A549 (cell line): ENCODE measurements at regions not wholly inside any gene's neighbourhood (a gene's known extent, or its start where the extent isn't known, plus 50 kb on each side); places are given as distances from the start of the nearest gene placed in this dataset.
A peak's percentile ranks its signal among the peaks of the same experiment; 100 is the strongest.

Experiments used
- ATAC-seq, 2 experiments: fragments of 200-7000 bp in 1 of 2; fragments of >200 bp in 1 of 2; cut with Nextera tagmentation in 1 of 2; cut with Tn5 transposase in 1 of 2; 3 replicates each; pipeline versions ENCODE4 v1.8.0 to v1.9.1; 2018 to 2020; ENCODE audit warnings: mild to moderate bottlenecking in 1 of 2, moderate library complexity in 1 of 2
- CTCF ChIA-PET: fragments of 300-600 bp; sonication (Branson Sonifier 250); formaldehyde crosslinking; extraction: SDS; loops from one replicate; lab custom pipeline; 2021; ENCODE audit warnings: antibody characterized with exemption, inconsistent platforms; lab: Yijun Ruan, JAX
- POLR2A ChIA-PET: fragments of 350-600 bp; formaldehyde crosslinking; extraction: SDS; loops from one replicate; lab custom pipeline; 2021; ENCODE audit warnings: antibody characterized with exemption, inconsistent platforms; lab: Yijun Ruan, JAX
- DNase-seq, 2 experiments: peaks; one replicate each; pipeline versions ENCODE4 v3.0.0 to v3.0.0-alpha.2; 2011 to 2016; ENCODE audit warnings: low read depth in 1 of 2, low spot score in 1 of 2
- FAIRE-seq: peaks from 2 replicates; lab custom pipeline; 2011; peaks lifted over from hg19 to GRCh38; lab: Jason Lieb, UNC
- H3K27ac ChIP-seq, 2 experiments: fragments of >200 bp; sonication (Bioruptor Twin); formaldehyde crosslinking; 3 replicates each; pipeline ENCODE4 v1.5.1; 2016 to 2017
- H3K4me1 ChIP-seq: fragments of >200 bp; sonication (Bioruptor Twin); formaldehyde crosslinking; 3 replicates; pipeline ENCODE4 v1.6.1; 2016
- H3K4me2 ChIP-seq: fragments of >200 bp; sonication (Bioruptor Twin); formaldehyde crosslinking; 3 replicates; pipeline ENCODE4 v1.6.1; 2016
- H3K4me3 ChIP-seq: fragments of >200 bp; sonication (Bioruptor Twin); formaldehyde crosslinking; 3 replicates; pipeline ENCODE4 v1.5.1; 2016
- H3K9me3 ChIP-seq: fragments of >200 bp; sonication (Bioruptor Twin); formaldehyde crosslinking; 3 replicates; pipeline ENCODE4 v1.6.1; 2016
- BHLHE40 ChIP-seq: IDR thresholded peaks from 2 replicates; pipeline ENCODE4 v1.6.1; 2012; ENCODE audit warnings: low read depth, low read length, inconsistent platforms
- CBX2 ChIP-seq: fragments of 200-600 bp; sonication (generic); IDR thresholded peaks from 2 replicates; pipeline ENCODE4 v1.6.1; 2016; ENCODE audit warnings: low read depth, mild to moderate bottlenecking, borderline replicate concordance
- CEBPB ChIP-seq, 2 experiments: fragments of >200 bp in 1 of 2; sonication (Bioruptor Twin) in 1 of 2; formaldehyde crosslinking in 1 of 2; IDR thresholded peaks; 2 replicates each; pipeline ENCODE4 v1.6.1; 2012 to 2016
- FOSL2 ChIP-seq, 2 experiments: fragments of 450-650 bp in 1 of 2; fragments of >200 bp in 1 of 2; sonication (Bioruptor Twin) in 1 of 2; formaldehyde crosslinking; IDR thresholded peaks; 2 replicates each; pipeline versions ENCODE4 v1.5.0 to v1.6.1; 2016 to 2020; ENCODE audit warnings: mild to moderate bottlenecking in 1 of 2, moderate library complexity in 1 of 2
- HEYL ChIP-seq: fragments of 250-450 bp; sonication (Bioruptor Pico); IDR thresholded peaks from 2 replicates; pipeline ENCODE4 v1.8.0; 2021; ENCODE audit warnings: mild to moderate bottlenecking, moderate library complexity
- HOXA7 ChIP-seq: fragments of 250-450 bp; sonication (Bioruptor Pico); IDR thresholded peaks from 2 replicates; pipeline ENCODE4 v1.5.0; 2020; ENCODE audit warnings: mild to moderate bottlenecking, moderate library complexity
- HOXB5 ChIP-seq: fragments of 250-450 bp; sonication (Bioruptor Pico); IDR thresholded peaks from 2 replicates; pipeline ENCODE4 v1.5.0; 2020; ENCODE audit warnings: mild to moderate bottlenecking, moderate library complexity
- JUN ChIP-seq, 2 experiments: fragments of >200 bp; sonication (Bioruptor Twin); formaldehyde crosslinking; IDR thresholded peaks; 2 replicates in 1 of 2; 3 replicates in 1 of 2; pipeline ENCODE4 v1.6.1; 2016 to 2017
- KDM5A ChIP-seq: fragments of 200-600 bp; sonication (generic); IDR thresholded peaks from 2 replicates; pipeline ENCODE4 v1.6.1; 2016; ENCODE audit warnings: antibody characterized with exemption, mild to moderate bottlenecking
- NR3C1 ChIP-seq: fragments of >200 bp; sonication (Bioruptor Twin); formaldehyde crosslinking; IDR thresholded peaks from 3 replicates; pipeline ENCODE4 v1.6.1; 2017
- RARB ChIP-seq: fragments of 250-450 bp; sonication (Bioruptor Pico); IDR thresholded peaks from 2 replicates; pipeline ENCODE4 v1.8.0; 2021; ENCODE audit warnings: mild to moderate bottlenecking, moderate library complexity
- RCOR1 ChIP-seq: fragments of 150-350 bp; IDR thresholded peaks from 2 replicates; pipeline ENCODE4 v1.6.1; 2014; ENCODE audit warnings: antibody characterized with exemption, low read length, low read depth
- RFX5 ChIP-seq: fragments of 450-650 bp; IDR thresholded peaks from 2 replicates; pipeline ENCODE4 v1.7.1; 2014; ENCODE audit warnings: antibody characterized with exemption, mild to moderate bottlenecking, moderate library complexity
- TP53 ChIP-seq: fragments of 250-450 bp; sonication (Bioruptor Pico); IDR thresholded peaks from 2 replicates; pipeline ENCODE4 v1.5.0; 2021; ENCODE audit warnings: mild to moderate bottlenecking, moderate library complexity
- ZNF302 ChIP-seq: fragments of 250-450 bp; sonication (Bioruptor Pico); IDR thresholded peaks from 2 replicates; pipeline ENCODE4 v1.9.0; 2021; ENCODE audit warnings: inconsistent platforms, mild to moderate bottlenecking, moderate library complexity
- WGBS: methylation state at CpG from one replicate; pipeline ENCODE4 v1.1.6; 2017; ENCODE audit errors: missing lambda C conversion rate; 5-methylcytosine and 5-hydroxymethylcytosine counted together
- TF ChIP-seq, protein P1 (sequence below): fragments of 250-450 bp; sonication (Bioruptor Pico); IDR thresholded peaks from 2 replicates; pipeline ENCODE4 v1.5.0; 2021; ENCODE audit warnings: mild to moderate bottlenecking, moderate library complexity, borderline replicate concordance
- TF ChIP-seq, protein P2 (sequence below): IDR thresholded peaks from 2 replicates; pipeline ENCODE4 v1.6.1; 2012
- TF ChIP-seq, protein P3 (sequence below): IDR thresholded peaks from 2 replicates; pipeline ENCODE4 v1.6.1; 2012; ENCODE audit warnings: low read depth, borderline replicate concordance
- TF ChIP-seq, protein P4 (sequence below): IDR thresholded peaks from 2 replicates; pipeline ENCODE4 v1.6.1; 2012

DNA sequence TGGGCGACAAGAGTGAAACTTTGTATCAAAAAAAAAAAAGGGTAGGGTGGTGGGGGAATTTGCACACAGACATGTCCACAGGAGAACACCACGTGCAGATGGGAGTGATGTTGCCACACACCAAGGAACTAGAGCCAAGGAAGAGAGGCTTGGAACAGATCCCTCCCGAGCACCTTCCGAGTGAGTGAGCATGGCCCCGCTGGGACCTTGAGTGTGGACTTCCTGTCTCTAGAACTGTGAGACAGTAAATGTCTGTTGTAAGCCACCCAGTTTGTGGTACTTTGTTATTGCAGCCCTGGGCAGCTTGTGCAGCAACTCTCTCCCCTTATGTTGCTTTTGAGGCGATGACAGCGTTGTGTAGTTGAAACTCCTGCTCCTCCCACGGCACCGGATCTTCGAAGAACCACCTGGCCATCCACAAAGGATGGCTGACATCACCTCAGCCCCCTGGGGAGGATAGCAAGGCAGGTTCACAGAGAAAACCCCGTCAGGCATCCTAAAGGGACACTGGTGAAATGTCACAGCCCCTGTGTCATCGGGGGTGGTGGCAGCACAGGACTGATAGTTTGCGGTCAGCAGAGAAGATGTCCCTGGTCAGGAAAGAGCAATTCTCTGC lies 54.7 kb upstream of the PLEKHG3 start:
- H3K27ac ChIP-seq = peak overlapping the region; percentile 79 to 93
- H3K4me1 ChIP-seq = peaks cover 66% of the 10 kb centered on the region
- H3K9me3 ChIP-seq = no peaks in the 10 kb centered on the region
- no peak for ATAC-seq
- 86% methylated on average over 13 of the region's 13 CpGs for WGBS
- FAIRE-seq = no peak
- DNase-seq = no peak
- TF ChIP-seq ZNF302 (no peak), TP53 (CRISPR knock-in tag) (no peak), JUN (IDR thresholded peaks at IDR 0.05) (no peak), HOXB5 (CRISPR knock-in tag) (no peak)
- TF ChIP-seq, protein P1, sequence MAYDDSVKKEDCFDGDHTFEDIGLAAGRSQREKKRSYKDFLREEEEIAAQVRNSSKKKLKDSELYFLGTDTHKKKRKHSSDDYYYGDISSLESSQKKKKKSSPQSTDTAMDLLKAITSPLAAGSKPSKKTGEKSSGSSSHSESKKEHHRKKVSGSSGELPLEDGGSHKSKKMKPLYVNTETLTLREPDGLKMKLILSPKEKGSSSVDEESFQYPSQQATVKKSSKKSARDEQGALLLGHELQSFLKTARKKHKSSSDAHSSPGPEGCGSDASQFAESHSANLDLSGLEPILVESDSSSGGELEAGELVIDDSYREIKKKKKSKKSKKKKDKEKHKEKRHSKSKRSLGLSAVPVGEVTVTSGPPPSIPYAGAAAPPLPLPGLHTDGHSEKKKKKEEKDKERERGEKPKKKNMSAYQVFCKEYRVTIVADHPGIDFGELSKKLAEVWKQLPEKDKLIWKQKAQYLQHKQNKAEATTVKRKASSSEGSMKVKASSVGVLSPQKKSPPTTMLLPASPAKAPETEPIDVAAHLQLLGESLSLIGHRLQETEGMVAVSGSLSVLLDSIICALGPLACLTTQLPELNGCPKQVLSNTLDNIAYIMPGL (CRISPR knock-in tag) = no peak
- POLR2A ChIA-PET = interaction anchor here (0.6 to 1.1 kb wide), 2 partner anchors 25 to 109 kb away, joined by 3 read pairs; partner anchors contain the start of gene HSPA2
- CTCF ChIA-PET = interaction anchor here (0.7 to 3.7 kb wide), 4 partner anchors 13 to 219 kb away, joined by 3 to 21 read pairs (median 4); partner anchors contain the start of gene HSPA2
- H3K4me3 ChIP-seq = no peak overlapping the region
- peak overlapping the region; percentile 73 for H3K4me2 ChIP-seq

DNA sequence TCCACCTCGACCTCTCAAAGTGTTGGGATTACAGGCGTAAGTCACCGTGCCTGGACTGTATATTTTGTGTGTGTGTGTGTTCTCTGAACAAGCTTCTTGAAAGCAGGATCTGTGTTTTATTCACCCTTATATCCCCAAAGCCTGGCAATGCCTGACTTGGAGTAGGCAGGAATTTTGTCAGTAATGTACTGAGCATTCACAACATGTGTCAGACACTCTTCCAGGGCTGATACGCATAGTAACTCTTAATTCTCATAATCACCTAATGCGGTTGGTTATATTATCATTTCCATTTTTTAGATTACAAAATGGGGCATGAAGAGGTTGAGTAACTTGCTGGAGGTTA lies 50.4 kb upstream of the PLEKHG3 start:
- TF ChIP-seq HOXB5 (CRISPR knock-in tag) (no peak), RCOR1 (no peak), RFX5 (no peak), CBX2 (no peak), HOXA7 (CRISPR knock-in tag) (no peak), KDM5A (no peak), CEBPB (IDR thresholded peaks at IDR 0.05) (no peak), RARB (CRISPR knock-in tag) (no peak), BHLHE40 (no peak), TP53 (CRISPR knock-in tag) (no peak), NR3C1 (no peak)
- TF ChIP-seq, protein P2, sequence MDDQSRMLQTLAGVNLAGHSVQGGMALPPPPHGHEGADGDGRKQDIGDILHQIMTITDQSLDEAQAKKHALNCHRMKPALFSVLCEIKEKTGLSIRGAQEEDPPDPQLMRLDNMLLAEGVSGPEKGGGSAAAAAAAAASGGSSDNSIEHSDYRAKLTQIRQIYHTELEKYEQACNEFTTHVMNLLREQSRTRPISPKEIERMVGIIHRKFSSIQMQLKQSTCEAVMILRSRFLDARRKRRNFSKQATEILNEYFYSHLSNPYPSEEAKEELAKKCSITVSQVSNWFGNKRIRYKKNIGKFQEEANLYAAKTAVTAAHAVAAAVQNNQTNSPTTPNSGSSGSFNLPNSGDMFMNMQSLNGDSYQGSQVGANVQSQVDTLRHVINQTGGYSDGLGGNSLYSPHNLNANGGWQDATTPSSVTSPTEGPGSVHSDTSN = no peak
- Histone ChIP-seq H3K9me3 (no peaks in the 10 kb centered on the region), H3K4me1 (peaks cover 33% of the 10 kb centered on the region), H3K27ac (peak overlapping the region; percentile 65 to 93), H3K4me3 (no peak overlapping the region), H3K4me2 (peak overlapping the region; percentile 55)
- FAIRE-seq = no peak
- no peak for DNase-seq
- WGBS = 92% methylated on average over 5 of the region's 5 CpGs
- ChIA-PET POLR2A (interaction anchor here (0.7 to 1.7 kb wide), 5 partner anchors 9 to 113 kb away, joined by 3 to 18 read pairs (median 3); partner anchors contain the start of gene HSPA2), CTCF (interaction anchor here (1.0 to 2.9 kb wide), 9 partner anchors 10 to 238 kb away, joined by 3 to 27 read pairs (median 8); partner anchors contain the start of gene HSPA2)
- ATAC-seq = no peak

DNA sequence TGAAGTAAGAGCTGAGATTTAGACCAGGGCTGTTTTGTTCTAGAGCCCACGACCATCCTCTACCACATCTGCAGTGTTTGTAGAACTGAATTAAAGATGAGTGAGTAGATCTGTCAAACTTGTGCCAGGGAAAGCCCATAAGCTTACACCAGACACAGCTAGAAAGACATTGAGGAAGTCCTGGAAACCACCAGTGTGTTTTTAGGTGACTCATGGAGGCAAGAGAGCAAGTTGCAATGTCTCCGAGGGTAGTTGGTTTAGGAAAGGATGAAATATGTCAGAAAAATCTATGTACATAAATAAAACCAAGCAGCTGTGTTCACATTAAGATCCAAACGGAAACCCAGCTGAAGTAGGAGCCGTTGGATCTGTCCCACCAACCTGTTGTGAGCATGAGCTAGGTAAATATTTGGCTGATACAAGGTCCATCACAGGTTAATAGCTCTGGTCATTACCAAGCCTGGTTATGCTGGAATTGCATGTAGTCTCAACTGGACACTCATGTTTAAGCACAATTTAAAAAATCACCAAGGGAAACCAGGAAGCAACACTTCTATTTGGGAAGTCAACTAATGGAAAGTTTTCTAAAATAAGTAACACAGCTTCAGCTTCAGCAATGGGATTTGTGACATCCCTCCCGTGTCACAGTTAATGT lies 49.9 kb upstream of the PLEKHG3 start:
- ATAC-seq = peak; percentile 75 to 86
- POLR2A ChIA-PET = interaction anchor here (0.7 to 1.7 kb wide), 7 partner anchors 9 to 114 kb away, joined by 3 to 18 read pairs (median 3); partner anchors contain the start of gene HSPA2
- FAIRE-seq = no peak
- CTCF ChIA-PET = interaction anchor here (0.7 to 2.9 kb wide), 10 partner anchors 11 to 256 kb away, joined by 3 to 27 read pairs (median 7); partner anchors contain the start of gene HSPA2
- WGBS = 4% methylated on average over 5 of the region's 5 CpGs
- DNase-seq = peak; percentile 51 to 78
- no peak overlapping the region for H3K4me3 ChIP-seq
- peak overlapping the region; percentile 55 for H3K4me2 ChIP-seq
- TF ChIP-seq HEYL (CRISPR knock-in tag) = no peak
- peak in 1 of 2 experiments; percentile 49; a peak in 1 of 4 replicates for TF ChIP-seq CEBPB (IDR thresholded peaks at IDR 0.05)
- 0 out of 2 replicates have a peak, but pooled peaks have one; percentile 9 for TF ChIP-seq FOSL2 (IDR thresholded peaks at IDR 0.05)
- peak; percentile 83 for TF ChIP-seq FOSL2 (CRISPR knock-in tag; IDR thresholded peaks at IDR 0.05)
- TF ChIP-seq, protein P3, sequence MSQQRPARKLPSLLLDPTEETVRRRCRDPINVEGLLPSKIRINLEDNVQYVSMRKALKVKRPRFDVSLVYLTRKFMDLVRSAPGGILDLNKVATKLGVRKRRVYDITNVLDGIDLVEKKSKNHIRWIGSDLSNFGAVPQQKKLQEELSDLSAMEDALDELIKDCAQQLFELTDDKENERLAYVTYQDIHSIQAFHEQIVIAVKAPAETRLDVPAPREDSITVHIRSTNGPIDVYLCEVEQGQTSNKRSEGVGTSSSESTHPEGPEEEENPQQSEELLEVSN = 0 out of 2 replicates have a peak, but pooled peaks have one; percentile 18
- TF ChIP-seq, protein P4, sequence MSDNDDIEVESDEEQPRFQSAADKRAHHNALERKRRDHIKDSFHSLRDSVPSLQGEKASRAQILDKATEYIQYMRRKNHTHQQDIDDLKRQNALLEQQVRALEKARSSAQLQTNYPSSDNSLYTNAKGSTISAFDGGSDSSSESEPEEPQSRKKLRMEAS = peak; percentile 53
- peaks cover 28% of the 10 kb centered on the region for H3K4me1 ChIP-seq
- H3K9me3 ChIP-seq = no peaks in the 10 kb centered on the region
- H3K27ac ChIP-seq = peak overlapping the region; percentile 65 to 93
